K562 (cell line): ENCODE measurements at regions not wholly inside any gene's neighbourhood (a gene's known extent, or its start where the extent isn't known, plus 50 kb on each side); places are given as distances from the start of the nearest gene placed in this dataset.

Source experiments
- KDM4B ChIP-seq, 2 experiments: fragments of 450-650 bp in 1 of 2; sonication (generic) in 1 of 2; IDR thresholded peaks; 2 replicates each; pipeline ENCODE4 v1.6.1; 2016 to 2017; ENCODE audit warnings: borderline replicate concordance in 2 of 2, antibody characterized with exemption in 1 of 2, low read depth in 1 of 2, mild to moderate bottlenecking in 1 of 2
- NFXL1 ChIP-seq: fragments of 450-650 bp; formaldehyde crosslinking; IDR thresholded peaks from 2 replicates; pipeline ENCODE4 v1.4.0; 2021; ENCODE audit warnings: mild to moderate bottlenecking
- PPARD ChIP-seq: fragments of 250-450 bp; sonication (Bioruptor Pico); IDR thresholded peaks from 2 replicates; pipeline ENCODE4 v1.8.0; 2022; ENCODE audit warnings: inconsistent platforms, mild to moderate bottlenecking, moderate library complexity
- RUNX1 ChIP-seq: sonication (generic); IDR thresholded peaks from 2 replicates; pipeline ENCODE4 v1.6.1; 2016; ENCODE audit warnings: antibody characterized with exemption, low read depth
- ZNF431 ChIP-seq: sonication (generic); formaldehyde crosslinking; IDR thresholded peaks from 2 replicates; pipeline ENCODE4 v1.8.0; 2022; ENCODE audit warnings: mild to moderate bottlenecking, missing genetic modification reagents
- TF ChIP-seq, protein P1 (sequence below): fragments of 450-650 bp; IDR thresholded peaks from 2 replicates; pipeline ENCODE4 v1.7.0; 2016; ENCODE audit warnings: borderline replicate concordance
- TF ChIP-seq, protein P2 (sequence below): fragments of 250-450 bp; sonication (Bioruptor Pico); IDR thresholded peaks from 2 replicates; pipeline ENCODE4 v1.5.0; 2021; ENCODE audit warnings: mild to moderate bottlenecking, borderline replicate concordance
- TF ChIP-seq, protein P3 (sequence below): fragments of 450-650 bp; formaldehyde crosslinking; IDR thresholded peaks from 2 replicates; pipeline ENCODE4 v1.4.0; 2020; ENCODE audit warnings: mild to moderate bottlenecking
- TF ChIP-seq, protein P4 (sequence below), 3 experiments: IDR thresholded peaks in 2 of 3; conservative IDR thresholded peaks in 1 of 3; 2 replicates each; pipeline ENCODE4 v1.5.1; 2011 to 2012; ENCODE audit warnings: low read length in 3 of 3, mild to moderate bottlenecking in 3 of 3, control low read depth in 2 of 3, improper control_type of control experiment in 1 of 3, inconsistent platforms in 1 of 3, low read depth in 1 of 3, mixed read lengths in 1 of 3, moderate library complexity in 1 of 3; ENCODE audit not compliant: insufficient read depth in 2 of 3

DNA sequence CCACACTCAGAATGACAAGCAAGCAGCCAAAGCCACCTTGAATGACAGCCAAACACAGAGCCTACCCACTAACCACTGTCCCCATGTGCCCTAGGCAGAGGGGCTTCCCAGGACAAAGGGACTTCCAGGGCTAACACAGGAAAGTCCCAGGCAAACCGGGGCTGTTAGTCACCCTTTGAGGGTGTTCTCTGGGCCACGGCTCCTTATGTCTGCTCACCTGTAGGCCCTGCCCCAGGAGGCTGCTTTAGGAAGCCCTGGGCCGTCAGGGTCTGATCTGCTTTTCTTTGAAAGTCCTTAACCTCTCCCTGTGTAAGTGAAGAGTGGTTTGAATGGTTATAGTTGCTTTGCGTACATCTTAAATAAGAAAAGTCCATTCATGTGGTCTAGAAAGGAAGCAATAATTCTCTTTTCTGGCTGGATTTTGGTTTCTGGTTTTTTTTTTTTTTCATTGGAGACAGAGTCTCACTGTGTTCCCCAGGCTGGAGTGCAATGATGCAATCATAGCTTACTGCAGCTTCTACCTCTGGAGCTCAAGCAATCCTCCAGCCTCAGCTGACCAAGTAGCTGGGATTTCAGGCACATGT lies 161.4 kb downstream of the EFNB2 start:
- TF ChIP-seq RUNX1 = no peak
- no peak for TF ChIP-seq PPARD (CRISPR knock-in tag)
- TF ChIP-seq NFXL1 (CRISPR knock-in tag) = no peak
- TF ChIP-seq KDM4B (IDR thresholded peaks at IDR 0.05; ENCODE audit: borderline replicate concordance in 2 of 2, low read depth in 1 of 2) = no peak
- TF ChIP-seq, protein P1, sequence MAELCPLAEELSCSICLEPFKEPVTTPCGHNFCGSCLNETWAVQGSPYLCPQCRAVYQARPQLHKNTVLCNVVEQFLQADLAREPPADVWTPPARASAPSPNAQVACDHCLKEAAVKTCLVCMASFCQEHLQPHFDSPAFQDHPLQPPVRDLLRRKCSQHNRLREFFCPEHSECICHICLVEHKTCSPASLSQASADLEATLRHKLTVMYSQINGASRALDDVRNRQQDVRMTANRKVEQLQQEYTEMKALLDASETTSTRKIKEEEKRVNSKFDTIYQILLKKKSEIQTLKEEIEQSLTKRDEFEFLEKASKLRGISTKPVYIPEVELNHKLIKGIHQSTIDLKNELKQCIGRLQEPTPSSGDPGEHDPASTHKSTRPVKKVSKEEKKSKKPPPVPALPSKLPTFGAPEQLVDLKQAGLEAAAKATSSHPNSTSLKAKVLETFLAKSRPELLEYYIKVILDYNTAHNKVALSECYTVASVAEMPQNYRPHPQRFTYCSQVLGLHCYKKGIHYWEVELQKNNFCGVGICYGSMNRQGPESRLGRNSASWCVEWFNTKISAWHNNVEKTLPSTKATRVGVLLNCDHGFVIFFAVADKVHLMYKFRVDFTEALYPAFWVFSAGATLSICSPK = no peak
- no peak for TF ChIP-seq ZNF431
- TF ChIP-seq, protein P2, sequence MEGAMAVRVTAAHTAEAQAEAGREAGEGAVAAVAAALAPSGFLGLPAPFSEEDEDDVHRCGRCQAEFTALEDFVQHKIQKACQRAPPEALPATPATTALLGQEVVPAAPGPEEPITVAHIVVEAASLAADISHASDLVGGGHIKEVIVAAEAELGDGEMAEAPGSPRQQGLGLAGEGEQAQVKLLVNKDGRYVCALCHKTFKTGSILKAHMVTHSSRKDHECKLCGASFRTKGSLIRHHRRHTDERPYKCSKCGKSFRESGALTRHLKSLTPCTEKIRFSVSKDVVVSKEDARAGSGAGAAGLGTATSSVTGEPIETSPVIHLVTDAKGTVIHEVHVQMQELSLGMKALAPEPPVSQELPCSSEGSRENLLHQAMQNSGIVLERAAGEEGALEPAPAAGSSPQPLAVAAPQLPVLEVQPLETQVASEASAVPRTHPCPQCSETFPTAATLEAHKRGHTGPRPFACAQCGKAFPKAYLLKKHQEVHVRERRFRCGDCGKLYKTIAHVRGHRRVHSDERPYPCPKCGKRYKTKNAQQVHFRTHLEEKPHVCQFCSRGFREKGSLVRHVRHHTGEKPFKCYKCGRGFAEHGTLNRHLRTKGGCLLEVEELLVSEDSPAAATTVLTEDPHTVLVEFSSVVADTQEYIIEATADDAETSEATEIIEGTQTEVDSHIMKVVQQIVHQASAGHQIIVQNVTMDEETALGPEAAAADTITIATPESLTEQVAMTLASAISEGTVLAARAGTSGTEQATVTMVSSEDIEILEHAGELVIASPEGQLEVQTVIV = no peak
- TF ChIP-seq, protein P3, sequence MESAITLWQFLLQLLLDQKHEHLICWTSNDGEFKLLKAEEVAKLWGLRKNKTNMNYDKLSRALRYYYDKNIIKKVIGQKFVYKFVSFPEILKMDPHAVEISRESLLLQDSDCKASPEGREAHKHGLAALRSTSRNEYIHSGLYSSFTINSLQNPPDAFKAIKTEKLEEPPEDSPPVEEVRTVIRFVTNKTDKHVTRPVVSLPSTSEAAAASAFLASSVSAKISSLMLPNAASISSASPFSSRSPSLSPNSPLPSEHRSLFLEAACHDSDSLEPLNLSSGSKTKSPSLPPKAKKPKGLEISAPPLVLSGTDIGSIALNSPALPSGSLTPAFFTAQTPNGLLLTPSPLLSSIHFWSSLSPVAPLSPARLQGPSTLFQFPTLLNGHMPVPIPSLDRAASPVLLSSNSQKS (CRISPR knock-in tag) = no peak
- TF ChIP-seq, protein P4, sequence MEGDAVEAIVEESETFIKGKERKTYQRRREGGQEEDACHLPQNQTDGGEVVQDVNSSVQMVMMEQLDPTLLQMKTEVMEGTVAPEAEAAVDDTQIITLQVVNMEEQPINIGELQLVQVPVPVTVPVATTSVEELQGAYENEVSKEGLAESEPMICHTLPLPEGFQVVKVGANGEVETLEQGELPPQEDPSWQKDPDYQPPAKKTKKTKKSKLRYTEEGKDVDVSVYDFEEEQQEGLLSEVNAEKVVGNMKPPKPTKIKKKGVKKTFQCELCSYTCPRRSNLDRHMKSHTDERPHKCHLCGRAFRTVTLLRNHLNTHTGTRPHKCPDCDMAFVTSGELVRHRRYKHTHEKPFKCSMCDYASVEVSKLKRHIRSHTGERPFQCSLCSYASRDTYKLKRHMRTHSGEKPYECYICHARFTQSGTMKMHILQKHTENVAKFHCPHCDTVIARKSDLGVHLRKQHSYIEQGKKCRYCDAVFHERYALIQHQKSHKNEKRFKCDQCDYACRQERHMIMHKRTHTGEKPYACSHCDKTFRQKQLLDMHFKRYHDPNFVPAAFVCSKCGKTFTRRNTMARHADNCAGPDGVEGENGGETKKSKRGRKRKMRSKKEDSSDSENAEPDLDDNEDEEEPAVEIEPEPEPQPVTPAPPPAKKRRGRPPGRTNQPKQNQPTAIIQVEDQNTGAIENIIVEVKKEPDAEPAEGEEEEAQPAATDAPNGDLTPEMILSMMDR (IDR thresholded peaks at IDR 0.05 in 2 of 3, conservative IDR thresholded peaks at IDR 0.05 in 1 of 3; ENCODE audit: insufficient read depth in 2 of 3, low read depth in 1 of 3, low read length in 3 of 3) = no peak
